GM21515 (cell line): ENCODE measurements at regions not wholly inside any gene's neighbourhood (a gene's known extent, or its start where the extent isn't known, plus 50 kb on each side); places are given as distances from the start of the nearest gene placed in this dataset.
"Not testable (repeated sequence)": the region's sequence is repeated elsewhere in the genome, so short reads cannot be mapped to it uniquely, and the experiment has no call there.

Source experiments
- ATAC-seq: cut with Tn5 transposase; IDR thresholded peaks from one replicate; pipeline ENCODE4 v1.9.1; 2021; ENCODE audit not compliant: unreplicated experiment

GRCh38 chr3:35422836-35423601 lies 216.3 kb upstream of the ARPP21 start:
- no peak for ATAC-seq

- ATAC-seq: no peak
Observed at GRCh38 chr3:35426366-35426958, 212.9 kb upstream of the ARPP21 start.

- no peak for ATAC-seq
Observed at GRCh38 chr3:35437381-35437780, 201.9 kb upstream of the ARPP21 start.

GRCh38 chr3:35438101-35438500 lies 201.2 kb upstream of the ARPP21 start:
- no peak for ATAC-seq

GRCh38 chr3:35439663-35440062 lies 199.7 kb upstream of the ARPP21 start:
- no peak for ATAC-seq

- no peak for ATAC-seq
Observed at GRCh38 chr3:35440826-35441225, 198.5 kb upstream of the ARPP21 start.

- ATAC-seq: no peak
Observed at GRCh38 chr3:35446896-35447295, 192.4 kb upstream of the ARPP21 start.

GRCh38 chr3:35448121-35448520 lies 191.2 kb upstream of the ARPP21 start:
- ATAC-seq: no peak

- ATAC-seq: no peak
Observed at GRCh38 chr3:35448681-35449080, 190.6 kb upstream of the ARPP21 start.

- ATAC-seq: not testable (repeated sequence)
Observed at GRCh38 chr3:35454819-35455218, 184.5 kb upstream of the ARPP21 start.

GRCh38 chr3:35473956-35474355 lies 165.4 kb upstream of the ARPP21 start:
- ATAC-seq: no peak

- not testable (repeated sequence) for ATAC-seq
Observed at GRCh38 chr3:35482566-35482965, 156.8 kb upstream of the ARPP21 start.

GRCh38 chr3:35483131-35483530 lies 156.2 kb upstream of the ARPP21 start:
- no peak for ATAC-seq

GRCh38 chr3:35484929-35485530 lies 154.3 kb upstream of the ARPP21 start:
- ATAC-seq: no peak

- ATAC-seq: no peak
Observed at GRCh38 chr3:35486295-35486694, 153.0 kb upstream of the ARPP21 start.

- ATAC-seq: no peak
Observed at GRCh38 chr3:35487376-35487775, 151.9 kb upstream of the ARPP21 start.

- ATAC-seq: no peak
Observed at GRCh38 chr3:35488526-35488925, 150.8 kb upstream of the ARPP21 start.

GRCh38 chr3:35492841-35493240 lies 146.5 kb upstream of the ARPP21 start:
- no peak for ATAC-seq

GRCh38 chr3:35498506-35499210 lies 140.7 kb upstream of the ARPP21 start:
- no peak for ATAC-seq

- no peak for ATAC-seq
Observed at GRCh38 chr3:35500641-35501350, 138.5 kb upstream of the ARPP21 start.

GRCh38 chr3:35502699-35503098 lies 136.6 kb upstream of the ARPP21 start:
- ATAC-seq: no peak
